Smooth muscle cell (in vitro differentiated cells): ENCODE measurements at regions not wholly inside any gene's neighbourhood (a gene's known extent, or its start where the extent isn't known, plus 50 kb on each side); places are given as distances from the start of the nearest gene placed in this dataset.

ENCODE experiments used
- DNase-seq: peaks from one replicate; lab custom pipeline; 2025; ENCODE audit not compliant: unreplicated experiment; lab: John Stamatoyannopoulos, UW
- H2AFZ ChIP-seq: fragments of 200-600 bp; sonication (generic); 2 replicates; pipeline ENCODE4 v1.6.0; 2016; ENCODE audit warnings: antibody characterized with exemption, low read depth, mild to moderate bottlenecking
- H3F3A ChIP-seq: fragments of 200-600 bp; sonication (generic); 2 replicates; pipeline ENCODE4 v1.6.0; 2017; ENCODE audit warnings: antibody characterized with exemption, low read depth
- H3K27ac ChIP-seq: fragments of 200-600 bp; sonication (generic); 2 replicates; pipeline ENCODE4 v1.5.1; 2016; ENCODE audit warnings: low read depth, mild to moderate bottlenecking
- H3K27me3 ChIP-seq: fragments of 200-600 bp; sonication (generic); 2 replicates; pipeline ENCODE4 v1.6.1; 2016; ENCODE audit warnings: low read depth, mild to moderate bottlenecking
- H3K36me3 ChIP-seq: fragments of 200-600 bp; sonication (generic); 2 replicates; pipeline ENCODE4 v1.5.1; 2016; ENCODE audit warnings: low read depth
- H3K4me1 ChIP-seq: fragments of 200-600 bp; sonication (generic); 2 replicates; pipeline ENCODE4 v1.5.1; 2016; ENCODE audit warnings: low read depth
- H3K4me2 ChIP-seq: fragments of 200-600 bp; sonication (generic); 2 replicates; pipeline ENCODE4 v1.6.0; 2016; ENCODE audit warnings: mild to moderate bottlenecking
- H3K4me3 ChIP-seq: fragments of 200-600 bp; sonication (generic); 2 replicates; pipeline ENCODE4 v1.5.1; 2016; ENCODE audit warnings: mild to moderate bottlenecking
- H3K79me2 ChIP-seq: fragments of 200-600 bp; sonication (generic); 2 replicates; pipeline ENCODE4 v1.6.0; 2016; ENCODE audit warnings: low read depth, mild to moderate bottlenecking
- H3K9ac ChIP-seq: fragments of 200-600 bp; sonication (generic); 2 replicates; pipeline ENCODE4 v1.6.0; 2016; ENCODE audit warnings: low read depth
- H3K9me3 ChIP-seq: fragments of 200-600 bp; sonication (generic); replicated peaks from 2 replicates; pipeline ENCODE4 v1.5.1; 2016; ENCODE audit warnings: low read depth
- H4K20me1 ChIP-seq: fragments of 200-600 bp; sonication (generic); 2 replicates; pipeline ENCODE4 v1.6.0; 2016; ENCODE audit warnings: low read depth
- CTCF ChIP-seq: fragments of 200-600 bp; sonication (generic); IDR thresholded peaks from 2 replicates; pipeline ENCODE4 v1.5.1; 2017; ENCODE audit warnings: borderline replicate concordance, mild to moderate bottlenecking, antibody characterized with exemption; ENCODE audit not compliant: insufficient read depth, poor library complexity, severe bottlenecking
- WGBS: methylation state at CpG from one replicate; pipeline ENCODE4 v1.1.7; 2016; ENCODE audit warnings: low lambda C conversion rate; 5-methylcytosine and 5-hydroxymethylcytosine counted together

DNA sequence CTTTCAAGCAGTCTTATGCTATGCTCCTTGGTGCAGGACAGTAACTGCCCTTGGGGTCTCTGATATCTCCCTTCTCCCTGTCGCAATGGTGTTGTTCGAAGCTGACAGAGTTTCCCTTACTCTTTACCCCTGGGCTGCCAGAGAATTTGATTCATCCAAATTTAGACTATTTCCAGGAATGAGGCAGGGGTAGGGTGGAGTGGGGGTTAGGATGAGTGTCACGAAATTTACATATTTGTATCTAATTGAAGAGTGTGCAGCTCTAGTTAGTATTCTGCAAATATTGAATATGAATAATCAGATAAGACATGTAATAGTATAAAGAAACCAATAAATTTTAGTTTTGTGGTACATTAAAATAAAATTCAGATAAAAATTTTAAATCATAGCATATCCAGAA lies 140.0 kb upstream of the LMO4 start:
- no peak for DNase-seq
- Histone ChIP-seq H2AFZ (no peak overlapping the region), H3K36me3 (no peaks in the 10 kb centered on the region), H3K9me3 (no peaks in the 10 kb centered on the region), H3K4me1 (no peaks in the 10 kb centered on the region), H3K4me2 (no peak overlapping the region), H3K9ac (no peak overlapping the region), H3K4me3 (no peak overlapping the region), H3K79me2 (no peaks in the 10 kb centered on the region), H3K27ac (no peak overlapping the region), H3F3A (peaks cover 3% of the 10 kb centered on the region), H4K20me1 (no peaks in the 10 kb centered on the region), H3K27me3 (no peaks in the 10 kb centered on the region)
- TF ChIP-seq CTCF, result no peak
- WGBS, result 87% methylated on average over 3 of the region's 3 CpGs

DNA sequence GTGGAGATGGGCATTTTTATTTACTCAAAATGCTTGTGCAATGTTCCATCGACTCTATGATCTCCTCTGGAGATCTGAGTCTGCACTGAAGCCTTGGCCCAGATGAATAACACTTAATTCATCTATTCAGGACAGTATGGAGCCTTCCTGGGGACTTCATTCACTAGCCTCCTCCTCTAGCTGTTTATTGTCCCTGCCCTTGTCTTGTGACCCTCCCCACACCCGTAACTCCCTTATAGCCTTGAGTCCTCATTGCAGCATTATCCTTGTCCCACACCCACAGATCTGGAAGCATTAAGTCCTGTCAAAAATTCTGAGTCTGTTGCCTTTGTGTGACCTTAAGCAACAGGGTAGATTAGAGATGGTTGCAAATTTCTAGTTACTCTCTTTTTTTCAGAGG lies 138.3 kb upstream of the LMO4 start:
- Histone ChIP-seq H3K36me3 (no peaks in the 10 kb centered on the region), H2AFZ (no peak overlapping the region), H3K4me3 (no peak overlapping the region), H3K27me3 (no peaks in the 10 kb centered on the region), H3K79me2 (no peaks in the 10 kb centered on the region), H3K9me3 (peaks cover 8% of the 10 kb centered on the region), H3F3A (peaks cover 3% of the 10 kb centered on the region), H3K27ac (no peak overlapping the region), H3K4me2 (no peak overlapping the region), H4K20me1 (no peaks in the 10 kb centered on the region), H3K9ac (no peak overlapping the region), H3K4me1 (no peaks in the 10 kb centered on the region)
- WGBS, result 86% methylated on average over 2 of the region's 2 CpGs
- DNase-seq, result no peak
- TF ChIP-seq CTCF, result no peak

- Histone ChIP-seq H3K9me3 (peaks cover 9% of the 10 kb centered on the region), H3K4me2 (peak overlapping the region; percentile 58), H3K4me3 (no peak overlapping the region), H3F3A (peaks cover 3% of the 10 kb centered on the region), H3K27me3 (no peaks in the 10 kb centered on the region), H4K20me1 (no peaks in the 10 kb centered on the region), H3K4me1 (no peaks in the 10 kb centered on the region), H2AFZ (peak overlapping the region; percentile 79), H3K36me3 (no peaks in the 10 kb centered on the region), H3K9ac (no peak overlapping the region), H3K27ac (peak overlapping the region; percentile 23), H3K79me2 (no peaks in the 10 kb centered on the region)
- DNase-seq, result no peak
- 19% methylated on average over 2 of the region's 2 CpGs for WGBS
- TF ChIP-seq CTCF, result no peak
Observed at GRCh38 chr1:87191646-87192045, 137.0 kb upstream of the LMO4 start.

- no peak overlapping the region for H3K4me3 ChIP-seq
- no peak for TF ChIP-seq CTCF
- H3F3A ChIP-seq, result peaks cover 8% of the 10 kb centered on the region
- H4K20me1 ChIP-seq, result no peaks in the 10 kb centered on the region
- H3K9ac ChIP-seq, result no peak overlapping the region
- H3K27me3 ChIP-seq, result no peaks in the 10 kb centered on the region
- 100% methylated on average over 1 of the region's 1 CpG for WGBS
- H2AFZ ChIP-seq, result no peak overlapping the region
- no peak overlapping the region for H3K27ac ChIP-seq
- no peaks in the 10 kb centered on the region for H3K79me2 ChIP-seq
- H3K4me2 ChIP-seq, result no peak overlapping the region
- peaks cover 9% of the 10 kb centered on the region for H3K9me3 ChIP-seq
- H3K4me1 ChIP-seq, result no peaks in the 10 kb centered on the region
- DNase-seq, result no peak
- no peaks in the 10 kb centered on the region for H3K36me3 ChIP-seq
Observed at GRCh38 chr1:87194271-87194774, 134.4 kb upstream of the LMO4 start.
